Activated CD4-positive, alpha-beta memory T cell treated with anti-CD3 and anti-CD28 coated beads, Interleukin-2, amount 10 ng/mL, durations not matched to agents 7 days and 5 days (primary cell): ENCODE measurements at regions not wholly inside any gene's neighbourhood (a gene's known extent, or its start where the extent isn't known, plus 50 kb on each side); places are given as distances from the start of the nearest gene placed in this dataset.
"Not testable (repeated sequence)": the region's sequence is repeated elsewhere in the genome, so short reads cannot be mapped to it uniquely, and the experiment has no call there.

Experiments used
- CTCF ChIA-PET: fragments of 350-600 bp; sonication (Branson Sonifier 250); formaldehyde crosslinking; loops from one replicate; lab custom pipeline; 2021; ENCODE audit warnings: antibody characterized with exemption, inconsistent platforms; lab: Charles Lee
- POLR2A ChIA-PET: fragments of 350-600 bp; sonication (Branson Sonifier 250); formaldehyde crosslinking; loops from one replicate; lab custom pipeline; 2021; ENCODE audit warnings: antibody characterized with exemption; lab: Charles Lee
- DNase-seq: peaks from one replicate; pipeline ENCODE4 v3.0.0-alpha.2; 2020
- H3K27ac Mint-ChIP-seq: one replicate; pipeline ENCODE4 v1.8.0; 2021; ENCODE audit warnings: mild to moderate bottlenecking, mixed read lengths
- H3K27me3 Mint-ChIP-seq: one replicate; pipeline ENCODE4 v1.8.0; 2021; ENCODE audit warnings: mixed read lengths
- H3K36me3 Mint-ChIP-seq: one replicate; pipeline ENCODE4 v1.8.0; 2021; ENCODE audit warnings: low read depth, mixed read lengths
- H3K4me1 Mint-ChIP-seq: one replicate; pipeline ENCODE4 v1.8.0; 2021; ENCODE audit warnings: mixed read lengths
- H3K4me3 Mint-ChIP-seq: one replicate; pipeline ENCODE4 v1.8.0; 2021; ENCODE audit warnings: mild to moderate bottlenecking, mixed read lengths
- H3K9me3 Mint-ChIP-seq: one replicate; pipeline ENCODE4 v1.8.0; 2021; ENCODE audit warnings: mixed read lengths

DNA sequence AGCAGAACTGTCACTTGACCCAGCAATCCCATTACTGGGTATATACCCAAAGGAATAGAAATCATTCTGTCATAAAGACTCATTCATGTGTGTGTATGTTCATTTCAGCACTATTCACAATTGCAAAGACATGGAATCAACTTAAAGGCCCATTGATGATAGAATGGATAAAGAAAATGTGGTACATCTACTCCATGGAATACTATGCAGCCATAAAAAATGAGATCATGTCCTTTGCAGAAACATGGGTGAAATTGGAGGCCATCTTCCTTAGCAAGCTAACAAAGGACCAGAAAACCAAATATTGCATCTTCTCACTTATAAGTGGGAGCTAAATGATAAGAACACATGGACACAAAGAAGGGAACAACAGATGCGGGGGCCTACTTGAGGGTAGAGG lies 422.5 kb downstream of the HS3ST3B1 start:
- CTCF ChIA-PET, H3K27ac Mint-ChIP-seq, H3K4me1 Mint-ChIP-seq, POLR2A ChIA-PET, DNase-seq, H3K4me3 Mint-ChIP-seq, H3K36me3 Mint-ChIP-seq, H3K9me3 Mint-ChIP-seq, H3K27me3 Mint-ChIP-seq: not testable (repeated sequence)

DNA sequence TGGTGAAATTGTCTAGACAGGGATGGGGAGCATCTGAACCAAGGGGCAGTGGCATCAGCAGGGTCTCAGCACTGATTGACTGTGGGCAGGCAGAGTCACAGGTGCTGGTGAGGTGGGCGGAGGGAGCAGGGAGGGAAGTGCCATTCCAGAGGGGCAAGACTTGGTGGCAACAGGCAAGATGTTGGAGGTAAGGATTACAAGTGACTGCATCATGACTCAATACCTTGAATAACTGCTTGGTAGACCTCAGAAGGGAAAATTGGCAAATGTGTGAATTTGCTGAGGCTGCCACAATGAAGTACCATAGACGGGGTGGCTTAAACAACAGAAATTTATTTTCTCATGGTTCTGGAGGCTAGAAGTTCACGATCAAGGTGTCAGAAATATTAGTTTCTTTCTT lies 419.1 kb downstream of the HS3ST3B1 start:
- Mint-ChIP-seq H3K27me3 (no peaks in the 10 kb centered on the region), H3K9me3 (peaks cover 8% of the 10 kb centered on the region), H3K4me3 (no peak overlapping the region), H3K4me1 (no peaks in the 10 kb centered on the region), H3K27ac (no peak overlapping the region), H3K36me3 (no peaks in the 10 kb centered on the region)
- POLR2A ChIA-PET, result no interaction called here
- DNase-seq, result no peak
- CTCF ChIA-PET, result no interaction called here

DNA sequence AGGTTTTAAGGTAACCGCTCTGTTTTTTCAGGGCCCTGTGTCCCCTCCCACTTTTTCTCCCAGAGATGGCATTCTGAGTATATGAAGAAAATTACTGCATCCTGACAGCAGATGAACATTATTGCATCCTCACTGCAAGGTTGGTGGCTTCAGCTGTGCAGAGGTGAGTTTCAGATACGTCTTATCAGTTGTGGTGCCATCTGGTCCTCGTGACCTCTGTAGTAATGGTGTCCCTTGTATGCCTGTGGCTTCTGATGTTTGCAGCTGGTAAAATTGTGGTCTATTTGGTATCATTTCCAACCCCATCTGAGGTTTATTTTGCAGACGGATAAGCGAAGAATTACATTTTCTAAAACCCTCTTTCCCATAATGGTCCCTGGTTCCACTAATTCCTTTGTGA lies 417.0 kb downstream of the HS3ST3B1 start:
- H3K4me1 Mint-ChIP-seq, result no peaks in the 10 kb centered on the region
- H3K27me3 Mint-ChIP-seq, result no peaks in the 10 kb centered on the region
- H3K9me3 Mint-ChIP-seq, result peaks cover 8% of the 10 kb centered on the region
- no peak overlapping the region for H3K27ac Mint-ChIP-seq
- no peaks in the 10 kb centered on the region for H3K36me3 Mint-ChIP-seq
- POLR2A ChIA-PET, result no interaction called here
- H3K4me3 Mint-ChIP-seq, result no peak overlapping the region
- DNase-seq, result no peak
- CTCF ChIA-PET, result no interaction called here

DNA sequence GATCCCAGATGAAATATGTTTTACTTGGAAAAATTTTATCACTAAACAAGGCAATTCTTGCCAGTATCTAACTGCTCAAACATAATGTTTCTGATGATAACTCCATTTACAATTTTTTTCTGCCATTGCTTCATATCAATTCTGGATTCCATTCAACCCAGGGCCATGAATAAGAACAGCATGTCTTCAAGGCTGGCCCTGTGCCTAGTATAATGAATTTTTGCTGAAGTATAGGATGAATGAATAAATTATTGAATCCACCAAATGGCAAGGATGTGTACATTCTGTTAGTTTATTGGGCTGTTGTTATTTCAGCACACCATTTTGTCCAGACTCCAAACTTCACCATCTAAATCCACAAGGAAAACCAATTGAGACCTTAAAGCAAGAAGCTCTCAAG lies 414.7 kb downstream of the HS3ST3B1 start:
- ChIA-PET CTCF (no interaction called here), POLR2A (no interaction called here)
- H3K27ac Mint-ChIP-seq, result no peak overlapping the region
- H3K9me3 Mint-ChIP-seq, result peaks cover 7% of the 10 kb centered on the region
- DNase-seq, result no peak
- no peaks in the 10 kb centered on the region for H3K27me3 Mint-ChIP-seq
- H3K36me3 Mint-ChIP-seq, result no peaks in the 10 kb centered on the region
- no peaks in the 10 kb centered on the region for H3K4me1 Mint-ChIP-seq
- H3K4me3 Mint-ChIP-seq, result no peak overlapping the region

DNA sequence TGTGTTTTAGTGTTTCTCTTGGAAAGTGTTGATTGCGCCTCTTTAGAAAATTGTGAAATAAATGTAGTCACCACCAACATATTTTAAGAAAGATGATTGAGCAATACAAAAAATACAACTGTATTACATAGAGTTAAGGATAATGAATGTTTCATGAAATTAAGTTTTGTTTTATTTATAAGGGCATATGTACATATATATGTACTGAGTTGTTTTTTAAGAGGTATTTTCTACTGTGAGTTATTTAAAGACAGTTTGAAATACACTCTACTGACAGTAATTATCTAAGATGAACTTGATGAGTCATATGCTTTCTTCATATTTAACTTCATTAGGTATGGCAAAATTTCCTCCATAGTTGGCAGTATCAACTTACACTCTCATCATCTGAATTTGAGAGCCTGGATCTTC lies 411.7 kb downstream of the HS3ST3B1 start:
- ChIA-PET POLR2A (no interaction called here), CTCF (no interaction called here)
- no peaks in the 10 kb centered on the region for H3K27me3 Mint-ChIP-seq
- H3K4me1 Mint-ChIP-seq, result no peaks in the 10 kb centered on the region
- no peak overlapping the region for H3K27ac Mint-ChIP-seq
- no peaks in the 10 kb centered on the region for H3K36me3 Mint-ChIP-seq
- no peaks in the 10 kb centered on the region for H3K9me3 Mint-ChIP-seq
- H3K4me3 Mint-ChIP-seq, result no peak overlapping the region
- no peak for DNase-seq

DNA sequence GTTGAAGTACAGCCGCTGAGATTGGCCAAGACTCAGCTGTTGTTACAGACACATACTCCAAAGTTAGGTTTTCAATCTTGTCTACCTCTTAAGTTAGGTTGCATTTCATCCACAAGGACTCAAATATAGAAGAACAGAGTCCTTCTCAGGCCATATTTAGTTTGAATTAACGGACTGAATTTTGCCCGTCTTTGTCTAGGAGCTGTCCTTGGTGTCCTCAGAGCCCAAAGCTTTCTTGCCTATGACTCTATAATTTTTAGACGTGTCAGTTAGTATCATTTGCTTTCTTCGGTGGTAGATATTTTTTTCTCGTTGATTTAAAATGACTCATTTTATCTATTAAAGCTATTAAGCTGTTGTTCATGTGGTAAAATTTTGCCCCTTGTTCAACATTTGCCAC lies 403.2 kb downstream of the HS3ST3B1 start:
- ChIA-PET POLR2A (no interaction called here), CTCF (interaction anchor here (0.6 kb wide), 1 partner anchor 262 kb away, joined by 4 read pairs; no protein-coding TSS in a partner anchor)
- no peak overlapping the region for H3K27ac Mint-ChIP-seq
- no peaks in the 10 kb centered on the region for H3K27me3 Mint-ChIP-seq
- H3K4me1 Mint-ChIP-seq, result no peaks in the 10 kb centered on the region
- H3K36me3 Mint-ChIP-seq, result no peaks in the 10 kb centered on the region
- DNase-seq, result no peak
- H3K9me3 Mint-ChIP-seq, result no peaks in the 10 kb centered on the region
- no peak overlapping the region for H3K4me3 Mint-ChIP-seq

DNA sequence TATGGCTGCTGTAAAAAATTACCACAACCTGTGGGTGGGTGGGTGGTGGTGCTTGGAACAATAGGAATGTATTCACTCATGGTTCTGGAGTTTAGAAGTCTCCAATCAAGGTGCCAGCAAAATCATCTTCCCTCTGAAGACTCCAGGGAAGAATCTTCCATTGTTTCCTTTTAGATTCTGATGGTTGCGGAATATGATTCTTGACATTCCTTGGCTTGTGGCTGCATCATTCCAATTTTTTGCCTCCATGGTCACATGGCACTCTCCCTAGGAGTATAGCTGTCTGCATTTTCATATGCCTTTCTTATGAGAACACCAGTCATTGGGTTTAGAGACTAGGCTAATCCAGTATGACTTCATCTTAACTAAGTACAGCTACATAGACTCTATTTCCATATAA lies 401.0 kb downstream of the HS3ST3B1 start:
- no peaks in the 10 kb centered on the region for H3K4me1 Mint-ChIP-seq
- POLR2A ChIA-PET, result no interaction called here
- no peaks in the 10 kb centered on the region for H3K9me3 Mint-ChIP-seq
- no peak overlapping the region for H3K27ac Mint-ChIP-seq
- H3K27me3 Mint-ChIP-seq, result no peaks in the 10 kb centered on the region
- H3K4me3 Mint-ChIP-seq, result no peak overlapping the region
- no peaks in the 10 kb centered on the region for H3K36me3 Mint-ChIP-seq
- CTCF ChIA-PET, result no interaction called here
- DNase-seq, result no peak

DNA sequence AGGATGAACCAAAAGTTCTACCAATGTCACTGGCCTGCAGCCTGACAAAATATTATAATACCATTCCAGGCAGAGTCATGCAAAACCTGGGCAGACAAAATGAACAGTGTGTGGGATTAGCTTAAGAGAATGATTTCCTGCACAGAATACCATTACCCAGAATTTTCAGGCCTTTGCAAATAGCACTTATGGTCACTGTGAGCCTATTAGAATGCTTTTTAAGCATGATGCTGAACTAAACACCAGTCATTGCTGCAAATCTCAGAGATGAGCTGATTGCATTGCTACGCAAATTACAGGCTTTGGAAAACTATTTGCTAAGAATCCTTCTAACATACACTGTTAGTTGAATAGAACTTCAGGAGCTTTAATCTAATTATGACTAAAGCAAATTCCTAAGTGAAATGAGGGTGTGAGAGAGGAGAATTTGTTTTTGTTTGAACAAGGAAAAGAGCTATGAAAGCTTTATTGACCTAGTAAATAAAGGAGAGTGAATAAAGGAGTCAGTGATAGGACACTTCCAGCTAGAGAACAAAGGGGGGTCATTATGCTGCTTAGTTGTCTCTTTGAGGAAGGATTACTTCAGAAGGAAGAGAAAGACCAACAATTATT lies 398.8 kb downstream of the HS3ST3B1 start:
- DNase-seq, result no peak
- no peaks in the 10 kb centered on the region for H3K36me3 Mint-ChIP-seq
- ChIA-PET CTCF (no interaction called here), POLR2A (no interaction called here)
- H3K27ac Mint-ChIP-seq, result no peak overlapping the region
- no peaks in the 10 kb centered on the region for H3K9me3 Mint-ChIP-seq
- H3K4me1 Mint-ChIP-seq, result no peaks in the 10 kb centered on the region
- H3K27me3 Mint-ChIP-seq, result peaks cover 2% of the 10 kb centered on the region
- H3K4me3 Mint-ChIP-seq, result no peak overlapping the region

DNA sequence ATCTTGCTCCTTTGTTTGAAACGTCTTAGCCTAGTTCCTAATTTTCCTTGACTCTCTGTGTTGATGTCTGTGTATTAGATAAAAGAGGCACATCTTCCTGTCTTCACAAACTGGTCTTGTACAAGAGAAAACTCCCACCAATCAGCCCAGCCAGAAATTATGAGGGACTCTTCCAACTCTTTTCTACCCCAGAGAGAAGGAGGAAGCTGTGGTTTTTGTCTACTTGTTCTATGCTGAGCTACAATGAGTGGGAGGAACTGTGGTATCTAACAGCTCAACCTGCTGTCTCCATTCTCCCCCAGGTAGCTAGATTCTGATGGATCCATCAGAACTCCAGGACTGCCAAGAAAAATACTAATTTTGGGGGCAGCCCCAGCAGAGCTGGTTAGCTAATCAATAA lies 392.5 kb downstream of the HS3ST3B1 start:
- Mint-ChIP-seq H3K4me3 (no peak overlapping the region), H3K4me1 (no peaks in the 10 kb centered on the region), H3K27me3 (peaks cover 9% of the 10 kb centered on the region), H3K9me3 (no peaks in the 10 kb centered on the region), H3K36me3 (no peaks in the 10 kb centered on the region), H3K27ac (no peak overlapping the region)
- ChIA-PET CTCF (no interaction called here), POLR2A (no interaction called here)
- no peak for DNase-seq

DNA sequence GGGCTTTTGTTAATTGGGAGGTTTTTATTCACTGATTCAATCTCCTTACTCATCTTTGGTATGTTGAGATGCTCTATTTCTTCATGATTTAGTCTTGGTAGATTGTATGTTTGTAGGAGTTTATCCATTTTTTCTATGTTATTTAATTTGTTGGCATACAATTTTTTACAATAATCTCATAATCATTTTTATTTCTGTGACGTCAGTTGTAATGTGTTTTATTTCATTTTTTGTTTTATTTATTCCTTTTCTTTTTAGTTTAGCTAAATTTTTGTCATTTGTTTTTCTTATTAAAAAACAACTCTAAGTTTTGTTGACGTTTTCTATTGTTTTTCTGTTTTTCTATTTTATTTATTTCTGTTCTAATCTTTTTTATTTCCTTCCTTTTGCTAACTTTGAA lies 389.8 kb downstream of the HS3ST3B1 start:
- no peak overlapping the region for H3K27ac Mint-ChIP-seq
- POLR2A ChIA-PET, result no interaction called here
- H3K27me3 Mint-ChIP-seq, result peaks cover 7% of the 10 kb centered on the region
- H3K4me3 Mint-ChIP-seq, result no peak overlapping the region
- H3K4me1 Mint-ChIP-seq, result no peaks in the 10 kb centered on the region
- DNase-seq, result no peak
- CTCF ChIA-PET, result no interaction called here
- no peaks in the 10 kb centered on the region for H3K9me3 Mint-ChIP-seq
- H3K36me3 Mint-ChIP-seq, result no peaks in the 10 kb centered on the region

DNA sequence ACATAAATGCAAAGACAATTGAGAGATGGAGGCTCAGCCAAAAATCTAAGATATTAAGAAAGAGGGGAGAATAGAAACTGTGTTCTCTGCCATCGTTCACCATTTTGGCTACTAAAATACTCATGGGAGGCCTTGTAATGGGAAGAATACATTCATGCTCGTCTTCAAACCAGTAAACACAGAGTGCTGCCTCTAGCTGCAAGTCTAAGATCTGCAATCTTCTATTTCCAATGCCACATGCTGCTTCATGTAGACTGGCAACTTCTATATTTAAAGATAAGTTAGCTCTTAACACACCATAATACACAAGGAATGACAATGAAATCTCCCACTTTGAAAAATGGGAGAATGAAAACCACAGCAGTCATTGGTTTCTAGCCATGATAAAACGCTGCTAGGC lies 387.3 kb downstream of the HS3ST3B1 start:
- H3K27ac Mint-ChIP-seq, result no peak overlapping the region
- no peak overlapping the region for H3K4me3 Mint-ChIP-seq
- no peaks in the 10 kb centered on the region for H3K4me1 Mint-ChIP-seq
- ChIA-PET CTCF (no interaction called here), POLR2A (no interaction called here)
- no peaks in the 10 kb centered on the region for H3K36me3 Mint-ChIP-seq
- H3K27me3 Mint-ChIP-seq, result peaks cover 6% of the 10 kb centered on the region
- DNase-seq, result no peak
- H3K9me3 Mint-ChIP-seq, result no peaks in the 10 kb centered on the region

DNA sequence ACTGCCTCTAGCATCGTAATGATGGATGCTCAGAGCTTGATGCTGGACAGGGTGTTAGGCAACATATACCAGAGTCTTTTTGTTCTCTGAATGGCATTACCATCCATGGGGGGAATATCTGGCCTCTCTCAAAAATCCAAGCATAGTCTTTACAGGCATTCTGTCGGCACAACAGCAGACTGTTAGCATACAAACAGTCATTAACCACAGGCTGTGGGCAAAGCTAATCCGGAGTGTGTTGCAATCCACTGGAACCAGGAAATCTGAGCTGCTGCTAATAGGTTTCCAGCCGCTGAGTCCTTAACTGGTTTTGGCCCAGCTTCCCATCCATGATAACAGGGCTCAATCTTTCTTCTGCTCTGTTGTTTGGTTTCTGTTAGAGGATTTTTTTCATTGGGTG lies 371.9 kb downstream of the HS3ST3B1 start:
- ChIA-PET POLR2A (no interaction called here), CTCF (interaction anchor here (0.6 kb wide), 1 partner anchor 521 kb away, joined by 3 read pairs; no protein-coding TSS in a partner anchor)
- no peaks in the 10 kb centered on the region for H3K4me1 Mint-ChIP-seq
- no peak for DNase-seq
- peaks cover 7% of the 10 kb centered on the region for H3K27me3 Mint-ChIP-seq
- peaks cover 2% of the 10 kb centered on the region for H3K9me3 Mint-ChIP-seq
- H3K27ac Mint-ChIP-seq, result no peak overlapping the region
- no peak overlapping the region for H3K4me3 Mint-ChIP-seq
- H3K36me3 Mint-ChIP-seq, result no peaks in the 10 kb centered on the region

DNA sequence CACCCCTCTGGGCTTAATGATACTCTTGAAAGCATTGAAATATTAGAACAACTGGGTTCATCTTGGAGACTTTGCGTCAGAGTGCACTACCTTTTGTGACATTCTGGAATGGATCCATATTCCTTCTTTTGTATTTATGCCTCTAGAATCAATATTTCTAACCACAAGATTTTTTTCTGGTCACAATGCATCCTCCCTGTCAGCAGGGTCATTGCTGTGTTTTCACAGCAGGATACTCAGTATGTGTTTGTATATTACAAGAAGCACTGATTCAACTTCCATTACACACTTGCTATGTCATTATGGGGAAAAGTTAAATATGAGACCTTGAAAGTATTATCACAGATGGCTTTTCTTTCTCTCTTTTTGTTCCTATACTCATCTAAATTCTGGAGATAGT lies 370.0 kb downstream of the HS3ST3B1 start:
- CTCF ChIA-PET, result no interaction called here
- no peaks in the 10 kb centered on the region for H3K36me3 Mint-ChIP-seq
- no peaks in the 10 kb centered on the region for H3K9me3 Mint-ChIP-seq
- no peaks in the 10 kb centered on the region for H3K4me1 Mint-ChIP-seq
- no peak for DNase-seq
- no peak overlapping the region for H3K27ac Mint-ChIP-seq
- POLR2A ChIA-PET, result no interaction called here
- H3K27me3 Mint-ChIP-seq, result peaks cover 5% of the 10 kb centered on the region
- H3K4me3 Mint-ChIP-seq, result no peak overlapping the region

DNA sequence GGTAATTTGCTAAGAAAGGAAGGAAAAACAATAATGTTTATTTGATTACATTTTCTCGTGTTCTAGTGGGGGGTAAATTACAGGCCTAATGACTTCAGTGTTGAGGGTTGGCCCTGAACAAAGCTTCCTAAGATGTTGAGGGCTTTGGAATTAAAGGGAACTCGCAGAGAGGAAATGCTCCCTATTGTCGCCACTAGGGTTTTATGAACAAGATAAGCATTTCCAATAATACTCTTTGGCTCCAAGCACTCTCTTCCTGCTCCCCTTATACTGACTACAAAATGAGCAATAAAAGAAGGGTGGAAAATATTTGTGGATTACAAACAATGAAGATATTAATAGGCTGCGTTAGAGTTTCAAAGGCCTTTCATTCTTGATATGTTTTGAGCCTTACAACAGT lies 363.6 kb downstream of the HS3ST3B1 start:
- Mint-ChIP-seq H3K4me3 (no peak overlapping the region), H3K4me1 (no peaks in the 10 kb centered on the region), H3K27me3 (peaks cover 3% of the 10 kb centered on the region), H3K36me3 (no peaks in the 10 kb centered on the region), H3K9me3 (no peaks in the 10 kb centered on the region), H3K27ac (no peak overlapping the region)
- POLR2A ChIA-PET, result no interaction called here
- no peak for DNase-seq
- CTCF ChIA-PET, result no interaction called here
